Germinal center (tissue), 1 donor: ENCODE measurements at regions not wholly inside any gene's neighbourhood (a gene's known extent, or its start where the extent isn't known, plus 50 kb on each side); places are given as distances from the start of the nearest gene placed in this dataset.

Experiments
- DNase-seq: peaks from one replicate; pipeline ENCODE4 v3.0.0; 2012; ENCODE audit warnings: mixed read lengths, low spot score

DNA sequence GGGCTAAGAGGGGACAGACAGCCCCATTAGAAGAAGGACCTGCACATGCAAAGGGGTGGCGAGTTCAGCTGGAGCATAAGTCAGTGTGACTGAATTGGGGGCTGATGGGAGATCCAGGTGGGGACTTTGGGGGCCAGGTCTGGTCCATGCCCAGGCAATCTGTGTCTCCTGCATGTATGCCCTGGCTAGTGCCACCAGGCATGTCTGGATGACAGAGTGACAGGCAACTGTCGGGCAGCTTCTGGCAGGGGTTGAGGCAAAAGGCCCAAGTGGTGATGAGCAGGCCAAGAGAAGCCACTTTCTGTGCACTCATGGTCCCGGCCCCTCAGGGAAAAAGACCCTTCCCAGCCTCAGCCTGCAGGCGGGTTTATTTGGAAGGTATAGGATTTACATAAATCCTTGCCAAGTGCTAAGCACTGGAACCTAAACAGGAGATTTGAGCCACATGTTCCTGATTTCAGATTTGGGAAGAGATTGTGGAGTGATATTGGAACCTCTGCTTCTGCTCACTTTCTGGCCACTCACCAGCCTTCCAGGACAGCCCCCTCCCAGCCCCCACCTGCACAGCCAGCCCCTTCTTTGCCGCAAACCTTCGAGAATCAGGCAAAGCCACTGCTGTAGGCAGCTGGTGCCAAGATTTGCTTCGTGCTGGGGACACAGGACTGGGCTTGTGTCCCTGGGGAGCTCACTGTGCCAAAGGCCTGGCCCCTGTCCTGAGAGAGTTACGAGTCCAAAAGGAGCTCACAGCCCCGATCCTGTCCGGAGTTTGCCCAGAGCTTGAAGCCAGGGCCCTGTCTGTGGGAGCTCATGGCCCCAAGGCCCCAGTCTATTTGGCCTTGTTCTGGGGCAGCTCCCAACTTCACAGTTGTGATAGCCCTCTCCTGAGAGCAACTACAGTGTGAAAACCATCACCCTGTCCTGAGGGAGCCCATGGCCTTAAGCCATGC lies 232.5 kb upstream of the RTL1 start:
- no peak for DNase-seq

- no peak for DNase-seq
These were observed 233.7 kb upstream of the RTL1 start for GRCh38 chr14:101137234-101137633.

DNA sequence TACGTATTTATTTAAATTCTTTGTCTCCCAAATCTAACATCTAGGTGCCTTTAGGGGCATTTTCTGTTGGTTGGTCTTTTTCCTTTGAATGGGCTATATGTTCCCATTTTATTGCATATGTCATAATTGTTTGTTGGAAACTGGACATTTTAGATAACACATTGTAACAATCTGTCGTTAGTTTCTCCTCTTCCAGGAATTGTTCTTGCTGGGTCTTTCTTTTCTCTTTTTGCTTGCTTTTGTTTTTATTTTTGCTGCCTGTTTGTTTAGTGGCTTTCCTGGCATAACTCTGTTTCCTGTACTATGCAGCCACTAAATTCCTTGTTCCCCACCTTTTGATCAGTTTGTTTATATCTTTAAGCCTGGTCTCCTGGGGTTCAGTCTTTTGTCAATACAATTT lies 244.3 kb upstream of the RTL1 start:
- DNase-seq, result no peak

GRCh38 chr14:101150039-101150610 lies 246.6 kb upstream of the RTL1 start:
- no peak for DNase-seq

DNA sequence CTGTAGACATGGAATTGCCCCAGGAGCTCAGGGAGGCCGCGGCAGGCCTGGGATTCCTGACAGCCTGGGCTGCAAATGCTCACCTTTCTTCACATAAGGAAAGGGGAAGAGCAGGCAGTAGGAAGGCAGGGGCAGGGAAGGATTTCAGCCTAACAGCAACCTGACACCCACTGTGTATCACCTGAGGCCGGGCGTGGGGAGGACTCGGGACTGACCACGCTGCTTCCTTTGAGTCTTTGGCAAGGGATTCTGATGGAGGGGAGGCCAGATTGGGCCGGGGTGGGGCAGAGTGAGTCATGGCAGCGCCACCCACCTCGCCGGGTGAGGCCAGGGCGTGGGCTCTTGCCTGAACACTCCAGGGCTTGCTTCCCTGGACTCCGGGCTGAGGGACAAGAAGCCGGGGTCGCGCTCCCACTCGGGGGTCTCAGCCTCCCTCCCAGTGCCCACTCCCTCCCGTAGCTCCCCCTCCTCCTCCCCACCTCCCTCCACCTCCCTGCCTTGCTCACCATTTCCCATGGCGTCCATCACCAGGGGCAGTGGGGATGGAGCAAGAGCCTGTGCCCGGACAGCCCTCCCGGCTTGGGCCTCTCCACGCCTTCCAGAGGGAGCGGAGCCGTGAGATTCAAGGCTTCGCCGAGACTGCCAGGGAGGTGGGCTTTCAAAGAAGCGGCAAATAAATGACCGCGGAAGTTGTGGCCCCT lies 247.9 kb upstream of the RTL1 start:
- DNase-seq, result no peak

- DNase-seq, result no peak
These were observed 248.4 kb upstream of the RTL1 start for GRCh38 chr14:101151927-101152305.

DNA sequence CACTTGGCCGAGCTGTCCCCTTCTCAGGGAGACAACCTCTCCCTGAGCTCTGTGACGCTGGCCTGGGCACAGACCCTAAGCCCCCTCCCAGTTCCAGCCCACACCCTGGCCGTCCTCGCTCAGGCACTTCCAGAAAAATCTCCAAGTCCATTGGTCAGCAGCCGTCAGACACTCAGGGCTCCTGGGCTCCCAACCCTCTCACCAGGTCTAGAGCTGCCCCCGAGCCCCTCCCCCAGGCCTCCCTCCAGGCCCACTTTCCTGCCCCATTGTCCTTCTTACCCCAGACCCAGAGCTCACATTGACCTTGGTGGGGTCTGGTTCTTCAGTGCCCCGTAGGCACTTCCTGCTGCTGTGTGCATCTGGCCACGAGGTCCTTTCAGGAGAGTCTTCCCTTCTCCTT lies 249.3 kb upstream of the RTL1 start:
- no peak for DNase-seq

DNA sequence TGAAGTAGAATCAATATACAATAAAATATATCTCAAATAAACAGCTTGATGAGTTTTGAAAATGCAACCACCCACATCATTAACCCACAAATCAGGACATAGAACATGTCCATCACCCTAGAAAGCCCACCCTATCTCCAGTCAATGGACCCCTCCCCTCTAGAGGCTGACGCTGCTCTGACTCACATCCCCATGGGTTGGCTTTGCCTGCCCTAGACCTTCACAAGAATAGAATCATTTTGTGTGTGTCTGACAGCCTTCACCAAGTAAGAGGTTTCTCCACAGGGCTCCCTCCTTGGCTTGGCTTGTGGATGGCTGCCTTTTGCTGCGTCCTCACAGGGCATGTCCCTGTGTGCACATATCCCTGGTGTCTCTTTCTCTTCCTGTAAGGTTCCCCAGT lies 250.2 kb upstream of the RTL1 start:
- DNase-seq, result no peak

DNA sequence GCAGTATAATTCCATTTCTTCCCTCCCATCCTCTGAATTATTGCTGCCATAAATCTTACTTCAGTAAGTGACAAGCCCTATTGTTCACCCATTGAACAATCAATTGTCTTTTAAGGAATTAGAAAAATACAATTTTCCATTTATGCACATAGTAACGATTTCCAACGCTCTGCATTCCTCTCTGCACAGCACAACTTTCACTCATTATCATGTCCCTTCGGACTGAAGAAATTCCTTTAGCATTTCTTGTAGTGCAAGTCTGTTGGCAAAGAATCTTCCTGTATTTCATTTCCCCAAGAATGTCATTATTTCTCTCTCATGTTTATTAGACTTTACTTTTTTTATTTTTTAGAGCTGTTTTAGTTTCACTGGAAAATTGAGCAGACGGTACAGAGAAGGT lies 252.1 kb upstream of the RTL1 start:
- no peak for DNase-seq

DNA sequence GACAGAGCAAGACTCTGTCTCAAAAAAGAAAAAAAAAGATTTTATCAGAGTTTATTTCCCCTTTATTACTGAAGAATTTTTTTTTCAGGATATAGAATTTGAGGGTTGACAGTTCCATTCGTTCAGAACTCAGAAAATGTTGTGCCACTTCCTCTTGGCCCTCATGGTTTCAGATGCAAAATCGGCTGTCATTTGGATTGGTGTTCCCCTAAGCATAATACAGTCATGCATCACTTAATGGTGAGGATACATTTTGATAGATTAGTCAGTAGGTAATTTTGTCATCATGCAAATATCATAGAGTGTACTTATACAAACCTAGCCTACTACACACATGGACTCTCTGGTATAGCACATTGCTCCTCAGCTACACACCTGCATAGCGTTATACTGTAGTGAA lies 263.9 kb upstream of the RTL1 start:
- no peak for DNase-seq

DNA sequence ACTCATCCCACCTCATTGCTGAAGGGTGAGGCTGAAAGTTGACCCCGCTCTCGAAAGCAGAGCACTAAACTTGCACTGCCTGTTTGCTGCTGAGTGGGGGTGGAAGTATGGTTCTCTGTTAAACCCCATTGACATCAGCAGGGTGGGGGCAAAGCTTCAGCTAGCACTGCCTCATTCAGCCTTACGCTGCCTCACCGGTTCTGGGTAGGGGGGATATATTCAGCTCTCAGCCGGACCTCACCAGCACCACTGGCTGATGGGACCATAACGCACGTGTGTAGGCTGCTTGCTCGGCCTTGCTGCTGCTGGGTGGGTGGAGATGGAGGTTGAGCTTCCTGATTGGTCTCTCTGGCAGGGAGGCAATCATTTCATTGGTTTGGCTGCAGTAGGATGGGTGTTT lies 265.7 kb upstream of the RTL1 start:
- DNase-seq, result no peak

- no peak for DNase-seq
These were observed 268.1 kb upstream of the RTL1 start for GRCh38 chr14:101171650-101172049.

GRCh38 chr14:101173698-101174521 lies 270.4 kb upstream of the RTL1 start:
- no peak for DNase-seq

- DNase-seq, result no peak
These were observed 271.0 kb upstream of the RTL1 start for GRCh38 chr14:101174522-101174838.

DNA sequence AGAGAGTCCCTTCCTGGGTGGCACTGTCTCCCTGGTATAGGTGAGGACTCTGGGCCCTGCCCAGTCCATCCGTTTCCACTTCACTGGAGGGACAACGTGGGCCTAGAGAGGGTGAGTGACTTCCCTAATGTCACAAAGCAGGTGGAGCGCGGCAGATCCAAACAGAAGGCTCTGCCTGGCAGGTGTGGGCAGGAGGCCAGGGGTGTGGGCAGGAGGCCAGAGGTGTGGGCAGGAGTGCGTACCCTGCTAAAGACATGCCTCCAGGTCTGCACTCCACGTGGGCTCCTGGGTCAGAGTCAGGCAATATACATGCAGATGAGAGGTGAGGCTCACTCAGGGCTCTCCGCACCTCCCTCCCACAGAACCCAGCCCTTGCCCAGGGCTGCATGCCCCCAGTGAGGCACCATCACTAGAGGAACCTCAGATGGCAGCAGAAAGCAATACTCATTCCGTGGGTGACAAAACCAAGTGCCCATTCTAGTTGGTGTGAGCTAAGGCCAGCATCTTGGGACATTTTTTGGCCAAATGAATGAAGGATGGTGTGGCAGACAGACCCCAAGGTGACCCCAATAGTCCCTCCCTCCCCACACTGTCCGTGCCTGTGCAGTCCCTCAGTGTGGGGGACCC lies 271.6 kb upstream of the RTL1 start:
- DNase-seq, result no peak

- DNase-seq, result no peak
These were observed 272.4 kb upstream of the RTL1 start for GRCh38 chr14:101175731-101176534.

DNA sequence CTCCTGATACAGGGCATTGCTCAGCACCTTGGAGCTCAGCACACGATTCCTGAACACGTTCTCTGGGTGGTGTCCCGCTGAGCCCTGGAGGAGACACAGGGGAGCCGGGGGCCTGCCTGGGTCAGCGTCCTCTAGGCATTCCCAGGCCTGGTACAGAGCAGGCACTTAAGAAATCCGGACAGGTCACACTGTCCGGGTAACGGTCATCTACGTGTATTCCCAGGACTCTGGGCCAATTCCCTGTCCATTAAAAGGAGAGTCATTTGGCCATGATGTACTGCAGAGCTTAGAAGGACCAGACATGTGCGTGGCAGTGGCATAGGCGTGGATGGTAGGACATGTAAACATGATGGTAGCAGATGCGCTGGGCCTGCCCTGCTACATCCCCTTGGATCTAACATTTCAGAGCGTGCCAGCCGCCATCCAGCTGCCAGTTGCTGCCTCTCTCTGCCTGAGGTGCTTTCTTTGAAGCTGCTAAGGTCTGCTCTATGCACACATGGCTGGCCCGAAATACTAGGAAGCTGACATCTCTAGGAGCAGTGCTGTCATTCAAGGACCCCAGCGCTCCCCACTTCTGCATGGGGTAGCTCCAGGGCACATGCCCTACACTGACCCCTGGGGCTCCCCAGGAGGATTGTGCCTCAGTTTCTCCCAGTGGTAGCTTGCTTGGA lies 273.1 kb upstream of the RTL1 start:
- DNase-seq, result no peak

DNA sequence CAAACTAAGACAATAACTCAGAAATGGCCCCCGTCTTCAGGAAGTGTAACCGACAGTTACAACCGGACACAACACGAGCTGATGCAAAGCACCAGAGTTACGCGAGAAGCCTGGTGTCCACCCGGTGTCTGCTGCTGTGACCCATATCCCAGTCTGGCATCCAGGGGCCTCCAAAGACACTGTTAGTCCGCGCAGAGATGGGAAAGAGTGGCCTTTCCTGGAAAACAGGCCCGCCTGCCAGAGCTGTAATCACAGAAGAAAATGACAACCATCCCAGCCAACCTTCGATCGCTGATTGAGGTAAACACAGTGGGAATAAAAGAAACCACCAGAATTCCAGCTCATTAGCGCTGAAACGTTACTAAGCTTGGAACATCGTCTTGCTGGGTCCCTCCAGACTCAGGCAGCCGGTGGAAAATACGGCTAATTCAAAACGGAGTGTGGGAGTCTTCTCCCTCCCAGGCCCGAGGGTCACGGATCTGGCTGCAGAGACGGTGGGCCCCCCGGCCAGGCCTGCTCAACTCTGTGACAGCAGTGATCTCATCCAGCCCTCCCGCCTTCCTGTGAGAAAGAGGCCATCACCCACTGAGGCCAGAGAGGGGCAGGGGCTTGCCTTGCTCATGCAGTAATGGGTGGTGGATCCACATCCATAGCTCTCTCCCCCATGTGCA lies 273.9 kb upstream of the RTL1 start:
- DNase-seq, result no peak

DNA sequence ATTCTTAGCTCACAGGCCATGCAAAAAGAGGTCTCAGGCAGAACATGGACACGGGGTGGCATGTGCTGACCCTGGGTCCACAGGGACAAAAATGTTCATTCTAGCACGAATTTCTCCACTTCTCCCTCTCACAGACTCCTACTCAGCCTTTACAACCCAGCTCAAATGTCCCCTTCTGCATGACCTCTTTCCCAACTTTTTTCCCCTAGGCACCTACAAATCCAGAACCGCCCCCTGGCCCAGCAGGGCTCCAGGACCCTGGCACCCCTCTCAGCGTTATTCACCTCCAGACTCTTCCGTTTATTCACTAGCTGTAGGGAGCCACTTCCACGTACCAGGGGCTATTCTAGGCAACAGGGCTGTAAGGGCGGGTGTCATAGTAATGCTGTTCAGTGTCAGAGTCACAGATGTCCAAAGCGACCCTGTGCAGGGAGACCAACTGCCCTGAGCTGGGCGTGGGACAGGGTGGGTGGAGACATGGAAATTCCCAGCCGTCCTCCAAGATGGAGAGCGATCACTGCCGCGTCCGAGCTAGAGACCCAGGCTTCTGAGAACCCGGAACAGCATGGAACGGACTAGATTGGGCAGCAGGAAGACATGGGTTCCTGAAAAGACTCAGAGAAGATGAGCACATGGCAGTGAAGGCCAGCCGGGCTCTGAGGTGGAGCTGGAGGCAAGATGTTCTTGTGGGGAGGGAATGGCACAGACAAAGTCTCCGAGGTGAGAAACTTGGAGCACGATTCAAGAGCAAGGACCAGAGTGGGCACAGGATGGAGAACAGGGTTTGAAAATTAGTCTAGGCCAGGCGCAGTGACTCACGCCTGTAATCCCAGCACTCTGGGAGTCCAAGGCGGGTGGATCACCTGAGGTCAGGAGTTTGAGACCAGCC lies 274.9 kb upstream of the RTL1 start:
- no peak for DNase-seq
